GM23338 (cell line): ENCODE measurements at regions not wholly inside any gene's neighbourhood (a gene's known extent, or its start where the extent isn't known, plus 50 kb on each side); places are given as distances from the start of the nearest gene placed in this dataset.
"Not testable (repeated sequence)": the region's sequence is repeated elsewhere in the genome, so short reads cannot be mapped to it uniquely, and the experiment has no call there.

Experiments used
- ATAC-seq: fragments of 200-7000 bp; cut with Tn5 transposase; 3 replicates; pipeline ENCODE4 v1.9.1; 2020
- DNase-seq: peaks from one replicate; pipeline ENCODE4 v3.0.0-alpha.2; 2015; ENCODE audit warnings: low spot score
- H2AFZ ChIP-seq: fragments of 200-600 bp; sonication (generic); 2 replicates; pipeline ENCODE4 v1.8.0; 2016; ENCODE audit warnings: antibody characterized with exemption, mild to moderate bottlenecking, moderate library complexity
- H3F3A ChIP-seq: fragments of 200-600 bp; sonication (generic); replicated peaks from 2 replicates; pipeline ENCODE4 v1.8.0; 2017; ENCODE audit warnings: antibody characterized with exemption, mixed run types, low read depth
- H3K27ac ChIP-seq: fragments of 200-600 bp; sonication (generic); 2 replicates; pipeline ENCODE4 v1.6.1; 2016; ENCODE audit warnings: low read depth
- H3K27me3 ChIP-seq: fragments of 200-600 bp; sonication (generic); 2 replicates; pipeline ENCODE4 v1.8.0; 2016; ENCODE audit warnings: mild to moderate bottlenecking, mixed run types, moderate library complexity; ENCODE audit not compliant: insufficient read depth
- H3K36me3 ChIP-seq: fragments of 200-600 bp; sonication (generic); 2 replicates; pipeline ENCODE4 v1.8.0; 2016; ENCODE audit warnings: mild to moderate bottlenecking; ENCODE audit not compliant: insufficient read depth
- H3K4me1 ChIP-seq: fragments of 200-600 bp; sonication (generic); 2 replicates; pipeline ENCODE4 v1.8.0; 2016; ENCODE audit warnings: mild to moderate bottlenecking, moderate library complexity; ENCODE audit not compliant: insufficient read depth
- H3K4me2 ChIP-seq: fragments of 200-600 bp; sonication (generic); 2 replicates; pipeline ENCODE4 v1.7.1; 2017; ENCODE audit warnings: mixed run types
- H3K4me3 ChIP-seq: fragments of 200-600 bp; sonication (generic); 2 replicates; pipeline ENCODE4 v1.6.1; 2016; ENCODE audit warnings: mixed run types
- H3K79me2 ChIP-seq: fragments of 200-600 bp; sonication (generic); replicated peaks from 2 replicates; pipeline ENCODE4 v1.8.0; 2017; ENCODE audit warnings: mild to moderate bottlenecking; ENCODE audit not compliant: insufficient read depth
- H3K9me2 ChIP-seq: fragments of 200-600 bp; sonication (generic); 2 replicates; pipeline ENCODE4 v1.8.0; 2017; ENCODE audit not compliant: insufficient read depth
- H4K20me1 ChIP-seq: fragments of 200-600 bp; sonication (generic); replicated peaks from 2 replicates; pipeline ENCODE4 v1.8.0; 2017; ENCODE audit warnings: mild to moderate bottlenecking; ENCODE audit not compliant: insufficient read depth
- H3K27ac Mint-ChIP-seq: 2 replicates; pipeline ENCODE4 v1.8.0; 2020; ENCODE audit warnings: inconsistent platforms, mild to moderate bottlenecking, moderate library complexity, mixed read lengths
- H3K27me3 Mint-ChIP-seq: 3 replicates; pipeline ENCODE4 v1.8.0; 2022; ENCODE audit warnings: low read depth, mild to moderate bottlenecking, moderate library complexity, mixed read lengths, inconsistent platforms; ENCODE audit not compliant: insufficient read depth, poor library complexity
- H3K36me3 Mint-ChIP-seq: 3 replicates; pipeline ENCODE4 v1.8.0; 2021; ENCODE audit warnings: low read depth, mild to moderate bottlenecking, inconsistent platforms, moderate library complexity, mixed read lengths
- H3K4me1 Mint-ChIP-seq: 3 replicates; pipeline ENCODE4 v1.8.0; 2020; ENCODE audit warnings: mild to moderate bottlenecking, inconsistent platforms, mixed read lengths
- H3K4me3 Mint-ChIP-seq: 3 replicates; pipeline ENCODE4 v1.8.0; 2021; ENCODE audit warnings: moderate library complexity, mild to moderate bottlenecking, inconsistent platforms, mixed read lengths
- H3K9me3 Mint-ChIP-seq: 3 replicates; pipeline ENCODE4 v1.8.0; 2020; ENCODE audit warnings: moderate library complexity, mild to moderate bottlenecking, inconsistent platforms, mixed read lengths
- CTCF ChIP-seq, 2 experiments: fragments of 200-600 bp in 1 of 2; sonication (generic) in 1 of 2; conservative IDR thresholded peaks; 2 replicates each; pipeline versions ENCODE4 v1.5.1 to v1.6.1; 2016 to 2017; ENCODE audit warnings: antibody characterized with exemption in 2 of 2, low read depth in 2 of 2, mild to moderate bottlenecking in 2 of 2, moderate library complexity in 1 of 2
- ETS1 ChIP-seq: IDR thresholded peaks from 2 replicates; pipeline ENCODE4 v1.6.1; 2016; ENCODE audit warnings: antibody characterized with exemption
- STAT1 ChIP-seq: IDR thresholded peaks from one replicate; pipeline ENCODE4 v1.6.1; 2016; ENCODE audit warnings: antibody characterized with exemption; ENCODE audit not compliant: unreplicated experiment
- ZNF114 ChIP-seq: fragments of 250-450 bp; sonication (Bioruptor Pico); IDR thresholded peaks from 2 replicates; pipeline ENCODE4 v1.5.0; 2020; ENCODE audit warnings: mild to moderate bottlenecking, moderate library complexity

- no peak for TF ChIP-seq ETS1
Measured at GRCh38 chrX:65894133-65894532, 145.7 kb downstream of the VSIG4 start (continued).

- DNase-seq, H2AFZ ChIP-seq, ATAC-seq, H3K4me3 ChIP-seq, H3F3A ChIP-seq, H3K27me3 ChIP-seq, H3K27me3 Mint-ChIP-seq, H3K9me3 Mint-ChIP-seq, H3K4me2 ChIP-seq, H3K4me1 ChIP-seq, H3K4me3 Mint-ChIP-seq, H3K36me3 Mint-ChIP-seq, H3K27ac Mint-ChIP-seq, H3K27ac ChIP-seq, H3K9me2 ChIP-seq, H3K4me1 Mint-ChIP-seq, H3K79me2 ChIP-seq, H3K36me3 ChIP-seq, H4K20me1 ChIP-seq: not testable (repeated sequence)
Measured at GRCh38 chrX:65891817-65892216, 148.1 kb downstream of the VSIG4 start.

GRCh38 chrX:65888150-65888549 is 151.7 kb downstream of the VSIG4 start:
- H3K4me2 ChIP-seq, H3K9me3 Mint-ChIP-seq, H3K4me1 Mint-ChIP-seq, DNase-seq, H3K4me3 Mint-ChIP-seq, H3K27ac ChIP-seq, H3K27me3 ChIP-seq, H2AFZ ChIP-seq, H3F3A ChIP-seq, H4K20me1 ChIP-seq, H3K36me3 ChIP-seq, H3K27me3 Mint-ChIP-seq, H3K79me2 ChIP-seq, ATAC-seq, H3K4me3 ChIP-seq, H3K9me2 ChIP-seq, H3K27ac Mint-ChIP-seq, H3K36me3 Mint-ChIP-seq, H3K4me1 ChIP-seq: not testable (repeated sequence)

- H3K4me1 ChIP-seq, result no peaks in the 10 kb centered on the region
- no peaks in the 10 kb centered on the region; the same call in 1 of the 3 replicates for H3K9me3 Mint-ChIP-seq
- H3K36me3 ChIP-seq, result no peaks in the 10 kb centered on the region
- ATAC-seq (no peak), DNase-seq (no peak)
- H2AFZ ChIP-seq, result no peak overlapping the region
- no peaks in the 10 kb centered on the region for H3K4me1 Mint-ChIP-seq
- H3K27ac Mint-ChIP-seq, result no peak overlapping the region
- no peaks in the 10 kb centered on the region for H3K79me2 ChIP-seq
- no peaks in the 10 kb centered on the region for H3K27me3 ChIP-seq
- no peak overlapping the region for H3K4me2 ChIP-seq
- no peaks in the 10 kb centered on the region for H3K36me3 Mint-ChIP-seq
- H3K4me3 ChIP-seq, result no peak overlapping the region
- TF ChIP-seq STAT1, result no peak
- no peak for TF ChIP-seq CTCF (conservative IDR thresholded peaks at IDR 0.05; ENCODE audit: low read depth in 2 of 2)
- TF ChIP-seq ZNF114 (CRISPR knock-in tag), result no peak
- no peak for TF ChIP-seq ETS1
- no peaks in the 10 kb centered on the region for H4K20me1 ChIP-seq
- no peaks in the 10 kb centered on the region for H3F3A ChIP-seq
- H3K27ac ChIP-seq, result no peak overlapping the region
- no peak overlapping the region for H3K4me3 Mint-ChIP-seq
- no peaks in the 10 kb centered on the region for H3K9me2 ChIP-seq
- peaks cover 2% of the 10 kb centered on the region for H3K27me3 Mint-ChIP-seq
Measured at GRCh38 chrX:65883556-65883955, 156.3 kb downstream of the VSIG4 start.
